ENCODE measurements at regions not wholly inside any gene's neighbourhood (a gene's known extent, or its start where the extent isn't known, plus 50 kb on each side); places are given as distances from the start of the nearest gene placed in this dataset.

- no peak for DNase-seq (ENCODE audit: low read depth in 1 of 2, low spot score in 1 of 2)
- no peak for TF ChIP-seq CTCF (IDR thresholded peaks at IDR 0.05; ENCODE audit: low read depth, low read length)
- no peaks in the 10 kb centered on the region for H3K36me3 ChIP-seq
- no peaks in the 10 kb centered on the region for H3K27me3 ChIP-seq
- no peak overlapping the region for H3K4me3 ChIP-seq
- H3K9me3 ChIP-seq (ENCODE audit: low read depth): no peaks in the 10 kb centered on the region
- H3K27ac ChIP-seq: no peak overlapping the region
- H3K4me1 ChIP-seq (ENCODE audit: low read depth): no peaks in the 10 kb centered on the region
Measured at GRCh38 chrX:137945470-137945869, 379.5 kb downstream of the ZIC3 start.

GRCh38 chrX:137969191-137969590 is 403.3 kb downstream of the ZIC3 start:
- H3K4me3 ChIP-seq: no peak overlapping the region
- no peaks in the 10 kb centered on the region for H3K27me3 ChIP-seq
- no peak for DNase-seq (ENCODE audit: low read depth in 1 of 2, low spot score in 1 of 2)
- TF ChIP-seq CTCF (IDR thresholded peaks at IDR 0.05; ENCODE audit: low read depth, low read length): no peak
- H3K36me3 ChIP-seq: no peaks in the 10 kb centered on the region
- H3K4me1 ChIP-seq (ENCODE audit: low read depth): no peaks in the 10 kb centered on the region
- H3K27ac ChIP-seq: no peak overlapping the region
- H3K9me3 ChIP-seq (ENCODE audit: low read depth): peaks cover 4% of the 10 kb centered on the region

- DNase-seq (ENCODE audit: low read depth in 1 of 2, low spot score in 1 of 2): no peak
- H3K27me3 ChIP-seq: no peaks in the 10 kb centered on the region
- no peaks in the 10 kb centered on the region for H3K9me3 ChIP-seq (ENCODE audit: low read depth)
- H3K4me1 ChIP-seq (ENCODE audit: low read depth): peaks cover 7% of the 10 kb centered on the region
- no peak overlapping the region for H3K27ac ChIP-seq
- H3K4me3 ChIP-seq: no peak overlapping the region
- H3K36me3 ChIP-seq: no peaks in the 10 kb centered on the region
- TF ChIP-seq CTCF (IDR thresholded peaks at IDR 0.05; ENCODE audit: low read depth, low read length): no peak
Measured at GRCh38 chrX:137982472-137983172, 416.7 kb downstream of the ZIC3 start.

- peaks cover 10% of the 10 kb centered on the region for H3K4me1 ChIP-seq (ENCODE audit: low read depth)
- no peaks in the 10 kb centered on the region for H3K27me3 ChIP-seq
- no peak overlapping the region for H3K4me3 ChIP-seq
- no peaks in the 10 kb centered on the region for H3K9me3 ChIP-seq (ENCODE audit: low read depth)
- no peaks in the 10 kb centered on the region for H3K36me3 ChIP-seq
- H3K27ac ChIP-seq: peak overlapping the region; percentile 56
- TF ChIP-seq CTCF (IDR thresholded peaks at IDR 0.05; ENCODE audit: low read depth, low read length): no peak
- peak in 1 of 2 donors; percentile 42 for DNase-seq (ENCODE audit: low read depth in 1 of 2, low spot score in 1 of 2)
Measured at GRCh38 chrX:137988470-137988869, 422.5 kb downstream of the ZIC3 start.

- Histone ChIP-seq H3K4me1 (ENCODE audit: low read depth) (peaks cover 4% of the 10 kb centered on the region), H3K9me3 (ENCODE audit: low read depth) (no peaks in the 10 kb centered on the region), H3K27me3 (no peaks in the 10 kb centered on the region), H3K36me3 (no peaks in the 10 kb centered on the region), H3K27ac (no peak overlapping the region), H3K4me3 (no peak overlapping the region)
- DNase-seq (ENCODE audit: low read depth in 1 of 2, low spot score in 1 of 2): no peak
- no peak for TF ChIP-seq CTCF (IDR thresholded peaks at IDR 0.05; ENCODE audit: low read depth, low read length)
Measured at GRCh38 chrX:137998619-137999018, 432.7 kb downstream of the ZIC3 start.

Data from cardiac muscle cell (in vitro differentiated cells and primary cell).